ENCODE measurements at regions not wholly inside any gene's neighbourhood (a gene's known extent, or its start where the extent isn't known, plus 50 kb on each side); places are given as distances from the start of the nearest gene placed in this dataset.

DNA sequence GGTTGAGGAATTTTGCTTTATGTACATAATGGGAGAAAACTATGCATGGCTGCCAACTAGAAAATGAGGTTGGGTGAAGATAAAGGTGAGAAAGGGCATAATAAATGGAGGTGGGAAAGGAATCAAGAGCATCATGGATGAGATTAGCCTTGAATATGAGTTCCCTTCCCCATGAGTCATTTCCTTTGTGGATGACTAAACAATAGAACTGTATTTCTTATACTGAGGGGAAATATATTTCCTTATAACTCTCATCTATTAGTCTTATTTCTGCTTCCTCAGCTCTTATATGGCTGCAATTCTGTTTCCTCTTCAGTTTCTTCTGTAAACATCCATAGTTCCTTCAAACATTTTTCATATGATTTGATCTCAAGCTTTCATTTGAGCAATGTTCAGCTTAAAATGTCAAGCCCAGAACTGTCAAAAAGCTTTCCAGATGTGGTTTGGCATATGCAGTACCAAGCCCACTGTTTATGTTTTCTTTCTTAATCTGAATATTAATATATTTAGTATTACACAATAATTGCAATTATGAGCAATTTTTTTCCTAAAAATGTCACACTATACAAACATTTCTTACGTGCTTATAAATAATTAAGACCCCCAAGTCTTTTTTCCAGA, 100.7 kb upstream of the GRPR start:
- TF ChIP-seq, protein P1, sequence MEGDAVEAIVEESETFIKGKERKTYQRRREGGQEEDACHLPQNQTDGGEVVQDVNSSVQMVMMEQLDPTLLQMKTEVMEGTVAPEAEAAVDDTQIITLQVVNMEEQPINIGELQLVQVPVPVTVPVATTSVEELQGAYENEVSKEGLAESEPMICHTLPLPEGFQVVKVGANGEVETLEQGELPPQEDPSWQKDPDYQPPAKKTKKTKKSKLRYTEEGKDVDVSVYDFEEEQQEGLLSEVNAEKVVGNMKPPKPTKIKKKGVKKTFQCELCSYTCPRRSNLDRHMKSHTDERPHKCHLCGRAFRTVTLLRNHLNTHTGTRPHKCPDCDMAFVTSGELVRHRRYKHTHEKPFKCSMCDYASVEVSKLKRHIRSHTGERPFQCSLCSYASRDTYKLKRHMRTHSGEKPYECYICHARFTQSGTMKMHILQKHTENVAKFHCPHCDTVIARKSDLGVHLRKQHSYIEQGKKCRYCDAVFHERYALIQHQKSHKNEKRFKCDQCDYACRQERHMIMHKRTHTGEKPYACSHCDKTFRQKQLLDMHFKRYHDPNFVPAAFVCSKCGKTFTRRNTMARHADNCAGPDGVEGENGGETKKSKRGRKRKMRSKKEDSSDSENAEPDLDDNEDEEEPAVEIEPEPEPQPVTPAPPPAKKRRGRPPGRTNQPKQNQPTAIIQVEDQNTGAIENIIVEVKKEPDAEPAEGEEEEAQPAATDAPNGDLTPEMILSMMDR (IDR thresholded peaks at IDR 0.05 in 4 of 5, conservative IDR thresholded peaks at IDR 0.05 in 1 of 5): no peak
- no peak for TF ChIP-seq POLR2A (IDR thresholded peaks at IDR 0.05)

Data from gastrocnemius medialis (tissue), 4 donors.